K562 (cell line): ENCODE measurements at regions not wholly inside any gene's neighbourhood (a gene's known extent, or its start where the extent isn't known, plus 50 kb on each side); places are given as distances from the start of the nearest gene placed in this dataset.

Experiments used
- ATAC-seq: fragments of 200-7000 bp; cut with Tn5 transposase; 3 replicates; pipeline ENCODE4 v1.9.1; 2020; ENCODE audit warnings: moderate library complexity
- BruUV-seq: library from RNA; stranded (reverse); fragments of 400-500 nt; replicated peaks from 2 replicates; lab custom pipeline; 2021; lab: Mats Ljungman, UMichigan
- CTCF ChIA-PET: fragments of 300-600 bp; formaldehyde crosslinking; extraction: SDS; loops from one replicate; lab custom pipeline; 2021; ENCODE audit warnings: low intra/inter-chr PET ratio; lab: Yijun Ruan, JAX
- POLR2A ChIA-PET: fragments of 300-600, 350-650 bp; sonication (Branson Sonifier 250); formaldehyde crosslinking; extraction: SDS; loops from one replicate; lab custom pipeline; 2021; ENCODE audit warnings: antibody characterized with exemption, inconsistent platforms; lab: Yijun Ruan, JAX
- DNase-seq, 4 experiments: peaks; one replicate each; pipeline versions ENCODE4 v3.0.0 to v3.0.0-alpha.2; 2011 to 2018; ENCODE audit warnings: low spot score in 3 of 4, mixed read lengths in 3 of 4; ENCODE audit errors: extremely low read depth in 1 of 4
- FAIRE-seq: peaks from 2 replicates; lab custom pipeline; 2011; peaks lifted over from hg19 to GRCh38; lab: Jason Lieb, UNC
- H2AFZ ChIP-seq: 2 replicates; pipeline ENCODE4 v1.6.0; 2011; ENCODE audit warnings: low read depth, low read length, control low read depth, inconsistent platforms
- H3K27ac ChIP-seq: fragments of 200-600 bp; 3 replicates; pipeline ENCODE4 v1.8.0; 2011; ENCODE audit warnings: low read depth, mild to moderate bottlenecking, control low read depth, inconsistent platforms, low read length, moderate library complexity, mixed read lengths; ENCODE audit errors: extremely low read depth
- H3K27me3 ChIP-seq, 2 experiments: fragments of 300-600 bp in 1 of 2; 2 replicates in 1 of 2; 3 replicates in 1 of 2; pipeline versions ENCODE4 v1.6.0 to v1.8.0; 2011; ENCODE audit warnings: inconsistent platforms in 2 of 2, low read length in 2 of 2, mild to moderate bottlenecking in 1 of 2, mixed read lengths in 1 of 2, moderate library complexity in 1 of 2; ENCODE audit not compliant: control insufficient read depth in 2 of 2, insufficient read depth in 2 of 2
- H3K36me3 ChIP-seq: fragments of 300-600 bp; 3 replicates; pipeline ENCODE4 v1.8.0; 2011; ENCODE audit warnings: mild to moderate bottlenecking, low read length, inconsistent platforms; ENCODE audit not compliant: control insufficient read depth, insufficient read depth
- H3K4me1 ChIP-seq, 2 experiments: fragments of 200-600 bp in 1 of 2; replicated peaks in 1 of 2; 2 replicates in 1 of 2; 3 replicates in 1 of 2; pipeline versions ENCODE4 v1.5.1 to v1.8.0; 2011; ENCODE audit warnings: inconsistent platforms in 2 of 2, low read length in 2 of 2, mild to moderate bottlenecking in 1 of 2, mixed read lengths in 1 of 2, moderate library complexity in 1 of 2; ENCODE audit not compliant: control insufficient read depth in 2 of 2, insufficient read depth in 2 of 2
- H3K4me2 ChIP-seq: 2 replicates; pipeline ENCODE4 v1.6.1; 2011; ENCODE audit warnings: low read length, control low read depth, inconsistent platforms, mixed read lengths; ENCODE audit not compliant: insufficient read depth
- H3K4me3 ChIP-seq: fragments of 200-600 bp; sonication (generic), shearing (Covaris generic); 2 replicates; pipeline ENCODE4 v1.5.1; 2016; ENCODE audit warnings: control low read depth, inconsistent platforms
- H3K79me2 ChIP-seq: fragments of 200-600 bp; 3 replicates; pipeline ENCODE4 v1.8.0; 2011; ENCODE audit warnings: low read length, inconsistent platforms; ENCODE audit not compliant: control insufficient read depth, insufficient read depth
- H3K9ac ChIP-seq, 2 experiments: 2 replicates each; pipeline versions ENCODE4 v1.6.0 to v1.6.1; 2011; ENCODE audit warnings: low read depth in 2 of 2, low read length in 2 of 2, control low read depth in 1 of 2, inconsistent platforms in 1 of 2, mild to moderate bottlenecking in 1 of 2, mixed read lengths in 1 of 2; ENCODE audit not compliant: insufficient read depth in 1 of 2
- H3K9me1 ChIP-seq: one replicate; pipeline ENCODE4 v1.6.0; 2011; ENCODE audit warnings: inconsistent platforms, mild to moderate bottlenecking, low read length, moderate library complexity; ENCODE audit not compliant: control insufficient read depth, insufficient read depth
- H3K9me3 ChIP-seq: replicated peaks from 2 replicates; pipeline ENCODE4 v1.5.1; 2011; ENCODE audit warnings: low read depth, low read length, inconsistent platforms; ENCODE audit not compliant: control insufficient read depth, insufficient read depth
- H4K20me1 ChIP-seq: replicated peaks from 2 replicates; pipeline ENCODE4 v1.6.1; 2011; ENCODE audit warnings: low read length, inconsistent platforms, mixed read lengths; ENCODE audit not compliant: control insufficient read depth, insufficient read depth
- C11orf30 ChIP-seq: fragments of 450-650 bp; IDR thresholded peaks from 2 replicates; pipeline ENCODE4 v1.6.1; 2016; ENCODE audit warnings: low read depth, mild to moderate bottlenecking
- HDAC8 ChIP-seq: fragments of 450-650 bp; IDR thresholded peaks from 2 replicates; pipeline ENCODE4 v1.6.1; 2016; ENCODE audit warnings: mild to moderate bottlenecking, missing genetic modification characterization, moderate library complexity, missing compliant biosample characterization
- HNRNPUL1 ChIP-seq: fragments of 200-400 bp; formaldehyde crosslinking; IDR thresholded peaks from 2 replicates; pipeline ENCODE4 v1.6.1; 2017; ENCODE audit warnings: low read length
- PHF20 ChIP-seq: fragments of 450-650 bp; IDR thresholded peaks from 2 replicates; pipeline ENCODE4 v1.6.1; 2018; ENCODE audit not compliant: partially characterized antibody
- WHSC1 ChIP-seq: IDR thresholded peaks from one replicate; pipeline ENCODE4 v1.6.1; 2012; ENCODE audit warnings: low read length, control low read depth, inconsistent platforms
- ZNF175 ChIP-seq: fragments of 200-800 bp; sonication (Bioruptor generic); IDR thresholded peaks from 2 replicates; pipeline ENCODE4 v1.6.1; 2016; ENCODE audit warnings: low read depth, mild to moderate bottlenecking, missing genetic modification characterization, missing compliant biosample characterization
- ZNF184 ChIP-seq: sonication (generic); formaldehyde crosslinking; IDR thresholded peaks from 2 replicates; pipeline ENCODE4 v1.5.0; 2020; ENCODE audit warnings: missing genetic modification reagents
- ZNF436 ChIP-seq: fragments of 250-450, 450-650 bp; sonication (Bioruptor Pico); formaldehyde crosslinking; IDR thresholded peaks from 2 replicates; pipeline ENCODE4 v1.7.0; 2020; ENCODE audit warnings: mild to moderate bottlenecking
- WGBS: fragments of 100-300 bp; shearing (Covaris generic); methylation state at CpG from one replicate; pipeline ENCODE4 v1.1.6; 2016; ENCODE audit warnings: low coverage, mixed read lengths; ENCODE audit not compliant: insufficient coverage; ENCODE audit errors: missing lambda C conversion rate; 5-methylcytosine and 5-hydroxymethylcytosine counted together
- in situ Hi-C: fragments of 300-500 bp; cut with MboI; formaldehyde crosslinking; loops from 4 replicates; pipeline ENCODE4 v1.15.0; 2018; ENCODE audit warnings: inconsistent platforms, mixed read lengths
- intact Hi-C: fragments of 100-400 bp; cut with micrococcal nuclease; formaldehyde crosslinking; loops from 2 replicates; pipeline ENCODE4 v1.14.2; 2022
- TF ChIP-seq, protein P1 (sequence below), 2 experiments: fragments of 450-650 bp in 1 of 2; sonication (generic) in 1 of 2; formaldehyde crosslinking in 1 of 2; IDR thresholded peaks; 2 replicates each; pipeline versions ENCODE4 v1.7.1 to v1.9.0; 2016 to 2022; ENCODE audit warnings: inconsistent platforms in 1 of 2, mild to moderate bottlenecking in 1 of 2, missing genetic modification reagents in 1 of 2
- TF ChIP-seq, protein P2 (sequence below), 2 experiments: IDR thresholded peaks in 1 of 2; conservative IDR thresholded peaks in 1 of 2; 2 replicates each; pipeline ENCODE4 v1.6.1; 2016; ENCODE audit warnings: low read depth in 2 of 2, mild to moderate bottlenecking in 1 of 2, missing compliant biosample characterization in 1 of 2, missing genetic modification characterization in 1 of 2, moderate library complexity in 1 of 2

- POLR2A ChIA-PET = no interaction called here
- no TSS peak for BruUV-seq
- 0% methylated on average over 3 of the region's 3 CpGs for WGBS
- TF ChIP-seq ZNF175 (no peak), PHF20 (no peak), ZNF184 (no peak), ZNF436 (CRISPR knock-in tag) (no peak), WHSC1 (no peak), HNRNPUL1 (no peak), HDAC8 (tag) (no peak), C11orf30 (no peak)
- TF ChIP-seq, protein P1, sequence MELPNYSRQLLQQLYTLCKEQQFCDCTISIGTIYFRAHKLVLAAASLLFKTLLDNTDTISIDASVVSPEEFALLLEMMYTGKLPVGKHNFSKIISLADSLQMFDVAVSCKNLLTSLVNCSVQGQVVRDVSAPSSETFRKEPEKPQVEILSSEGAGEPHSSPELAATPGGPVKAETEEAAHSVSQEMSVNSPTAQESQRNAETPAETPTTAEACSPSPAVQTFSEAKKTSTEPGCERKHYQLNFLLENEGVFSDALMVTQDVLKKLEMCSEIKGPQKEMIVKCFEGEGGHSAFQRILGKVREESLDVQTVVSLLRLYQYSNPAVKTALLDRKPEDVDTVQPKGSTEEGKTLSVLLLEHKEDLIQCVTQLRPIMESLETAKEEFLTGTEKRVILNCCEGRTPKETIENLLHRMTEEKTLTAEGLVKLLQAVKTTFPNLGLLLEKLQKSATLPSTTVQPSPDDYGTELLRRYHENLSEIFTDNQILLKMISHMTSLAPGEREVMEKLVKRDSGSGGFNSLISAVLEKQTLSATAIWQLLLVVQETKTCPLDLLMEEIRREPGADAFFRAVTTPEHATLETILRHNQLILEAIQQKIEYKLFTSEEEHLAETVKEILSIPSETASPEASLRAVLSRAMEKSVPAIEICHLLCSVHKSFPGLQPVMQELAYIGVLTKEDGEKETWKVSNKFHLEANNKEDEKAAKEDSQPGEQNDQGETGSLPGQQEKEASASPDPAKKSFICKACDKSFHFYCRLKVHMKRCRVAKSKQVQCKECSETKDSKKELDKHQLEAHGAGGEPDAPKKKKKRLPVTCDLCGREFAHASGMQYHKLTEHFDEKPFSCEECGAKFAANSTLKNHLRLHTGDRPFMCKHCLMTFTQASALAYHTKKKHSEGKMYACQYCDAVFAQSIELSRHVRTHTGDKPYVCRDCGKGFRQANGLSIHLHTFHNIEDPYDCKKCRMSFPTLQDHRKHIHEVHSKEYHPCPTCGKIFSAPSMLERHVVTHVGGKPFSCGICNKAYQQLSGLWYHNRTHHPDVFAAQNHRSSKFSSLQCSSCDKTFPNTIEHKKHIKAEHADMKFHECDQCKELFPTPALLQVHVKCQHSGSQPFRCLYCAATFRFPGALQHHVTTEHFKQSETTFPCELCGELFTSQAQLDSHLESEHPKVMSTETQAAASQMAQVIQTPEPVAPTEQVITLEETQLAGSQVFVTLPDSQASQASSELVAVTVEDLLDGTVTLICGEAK (IDR thresholded peaks at IDR 0.05) = no peak
- TF ChIP-seq, protein P1 (CRISPR knock-in tag; IDR thresholded peaks at IDR 0.05) = no peak
- TF ChIP-seq, protein P2, sequence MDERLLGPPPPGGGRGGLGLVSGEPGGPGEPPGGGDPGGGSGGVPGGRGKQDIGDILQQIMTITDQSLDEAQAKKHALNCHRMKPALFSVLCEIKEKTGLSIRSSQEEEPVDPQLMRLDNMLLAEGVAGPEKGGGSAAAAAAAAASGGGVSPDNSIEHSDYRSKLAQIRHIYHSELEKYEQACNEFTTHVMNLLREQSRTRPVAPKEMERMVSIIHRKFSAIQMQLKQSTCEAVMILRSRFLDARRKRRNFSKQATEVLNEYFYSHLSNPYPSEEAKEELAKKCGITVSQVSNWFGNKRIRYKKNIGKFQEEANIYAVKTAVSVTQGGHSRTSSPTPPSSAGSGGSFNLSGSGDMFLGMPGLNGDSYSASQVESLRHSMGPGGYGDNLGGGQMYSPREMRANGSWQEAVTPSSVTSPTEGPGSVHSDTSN (CRISPR knock-in tag; IDR thresholded peaks at IDR 0.05; ENCODE audit: low read depth) = no peak
- TF ChIP-seq, protein P2 (tag; conservative IDR thresholded peaks at IDR 0.05; ENCODE audit: low read depth) = no peak
Measured at GRCh38 chr16:75942351-75942750, 216.1 kb upstream of the CPHXL start.

More at GRCh38 chr16:75942351-75942750, 216.1 kb upstream of the CPHXL start:
- Histone ChIP-seq H3K4me1 (no peaks in the 10 kb centered on the region), H3K4me3 (no peak overlapping the region), H3K79me2 (no peaks in the 10 kb centered on the region), H3K27me3 (no peaks in the 10 kb centered on the region), H3K9me3 (no peaks in the 10 kb centered on the region), H3K27ac (no peak overlapping the region), H3K4me2 (no peak overlapping the region), H2AFZ (no peak overlapping the region), H3K9ac (no peak overlapping the region), H3K36me3 (no peaks in the 10 kb centered on the region), H3K9me1 (no peaks in the 10 kb centered on the region), H4K20me1 (no peaks in the 10 kb centered on the region)
- DNase-seq (no peak), FAIRE-seq (no peak), ATAC-seq (no peak)
- intact Hi-C loops (no loop called here), in situ Hi-C loops (no loop called here)
- CTCF ChIA-PET = no interaction called here
